Type B pancreatic cell (in vitro differentiated cells): ENCODE measurements at regions not wholly inside any gene's neighbourhood (a gene's known extent, or its start where the extent isn't known, plus 50 kb on each side); places are given as distances from the start of the nearest gene placed in this dataset.

Experiments used
- DNase-seq: peaks from one replicate; pipeline ENCODE4 v3.0.0; 2021; ENCODE audit warnings: mixed read lengths; ENCODE audit not compliant: unreplicated experiment; ENCODE audit errors: extremely low spot score
- H3K27ac Mint-ChIP-seq: 2 replicates; pipeline ENCODE4 v1.8.0; 2021; ENCODE audit warnings: mild to moderate bottlenecking, mixed read lengths
- H3K27me3 Mint-ChIP-seq: 2 replicates; pipeline ENCODE4 v1.8.0; 2021; ENCODE audit warnings: mixed read lengths
- H3K36me3 Mint-ChIP-seq: 2 replicates; pipeline ENCODE4 v1.8.0; 2021; ENCODE audit warnings: mixed read lengths
- H3K4me1 Mint-ChIP-seq: one replicate; pipeline ENCODE4 v1.8.0; 2021; ENCODE audit warnings: mixed read lengths; ENCODE audit not compliant: unreplicated experiment
- H3K4me3 Mint-ChIP-seq: 2 replicates; pipeline ENCODE4 v1.8.0; 2021; ENCODE audit warnings: mild to moderate bottlenecking, mixed read lengths
- H3K9me3 Mint-ChIP-seq: 2 replicates; pipeline ENCODE4 v1.8.0; 2021; ENCODE audit warnings: mixed read lengths
- TF ChIP-seq, protein P1 (sequence below): fragments of 200-600 bp; sonication (generic); conservative IDR thresholded peaks from 2 replicates; pipeline ENCODE4 v1.5.0; 2021; ENCODE audit warnings: antibody characterized with exemption, mild to moderate bottlenecking

DNA sequence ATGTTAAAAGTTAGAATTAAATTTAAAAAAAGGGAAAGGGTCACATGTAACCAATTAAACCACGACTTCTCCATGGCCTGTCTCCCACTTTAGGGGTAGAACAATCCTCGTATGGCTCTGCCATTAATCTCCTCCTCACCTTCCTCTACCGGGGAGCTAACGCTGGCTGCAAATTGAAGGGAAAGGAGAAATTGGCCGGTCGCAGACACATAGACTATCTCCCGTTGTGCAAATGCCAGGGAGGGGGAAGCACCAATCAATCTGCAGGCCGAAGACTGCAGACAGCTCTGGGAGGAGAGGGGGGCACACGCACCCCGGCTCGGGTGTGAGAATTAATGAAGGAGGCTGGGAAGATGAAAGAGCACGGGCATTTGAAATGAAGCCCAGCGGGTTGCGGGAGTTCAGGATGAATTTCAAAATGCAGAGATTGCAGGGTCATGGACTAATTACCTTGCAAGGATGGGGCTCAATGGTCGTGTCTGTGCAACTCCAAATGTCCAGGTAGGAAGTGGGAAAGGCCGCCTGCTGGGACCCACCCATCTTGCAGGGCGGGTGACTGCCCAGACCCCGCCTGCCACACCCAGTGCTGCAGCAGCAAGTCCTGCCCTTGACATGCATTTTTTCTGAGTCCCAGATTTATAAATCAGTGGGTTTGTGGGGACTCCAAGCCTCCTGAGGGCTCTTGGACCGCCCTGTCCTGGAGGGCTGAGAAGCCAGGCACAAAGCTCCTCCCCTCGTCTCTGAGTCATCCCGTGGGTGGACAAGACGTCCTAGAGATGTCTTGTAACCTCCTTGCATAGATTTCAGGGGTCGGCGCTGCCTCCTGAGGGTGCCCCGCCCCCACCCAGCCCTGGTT is 534.2 kb downstream of the TBC1D22A start:
- TF ChIP-seq, protein P1, sequence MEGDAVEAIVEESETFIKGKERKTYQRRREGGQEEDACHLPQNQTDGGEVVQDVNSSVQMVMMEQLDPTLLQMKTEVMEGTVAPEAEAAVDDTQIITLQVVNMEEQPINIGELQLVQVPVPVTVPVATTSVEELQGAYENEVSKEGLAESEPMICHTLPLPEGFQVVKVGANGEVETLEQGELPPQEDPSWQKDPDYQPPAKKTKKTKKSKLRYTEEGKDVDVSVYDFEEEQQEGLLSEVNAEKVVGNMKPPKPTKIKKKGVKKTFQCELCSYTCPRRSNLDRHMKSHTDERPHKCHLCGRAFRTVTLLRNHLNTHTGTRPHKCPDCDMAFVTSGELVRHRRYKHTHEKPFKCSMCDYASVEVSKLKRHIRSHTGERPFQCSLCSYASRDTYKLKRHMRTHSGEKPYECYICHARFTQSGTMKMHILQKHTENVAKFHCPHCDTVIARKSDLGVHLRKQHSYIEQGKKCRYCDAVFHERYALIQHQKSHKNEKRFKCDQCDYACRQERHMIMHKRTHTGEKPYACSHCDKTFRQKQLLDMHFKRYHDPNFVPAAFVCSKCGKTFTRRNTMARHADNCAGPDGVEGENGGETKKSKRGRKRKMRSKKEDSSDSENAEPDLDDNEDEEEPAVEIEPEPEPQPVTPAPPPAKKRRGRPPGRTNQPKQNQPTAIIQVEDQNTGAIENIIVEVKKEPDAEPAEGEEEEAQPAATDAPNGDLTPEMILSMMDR = no peak
- Mint-ChIP-seq H3K4me3 (no peak overlapping the region), H3K27me3 (no peaks in the 10 kb centered on the region), H3K9me3 (peaks cover 8% of the 10 kb centered on the region), H3K36me3 (no peaks in the 10 kb centered on the region), H3K4me1 (no peaks in the 10 kb centered on the region), H3K27ac (no peak overlapping the region)
- DNase-seq = peak; percentile 54

DNA sequence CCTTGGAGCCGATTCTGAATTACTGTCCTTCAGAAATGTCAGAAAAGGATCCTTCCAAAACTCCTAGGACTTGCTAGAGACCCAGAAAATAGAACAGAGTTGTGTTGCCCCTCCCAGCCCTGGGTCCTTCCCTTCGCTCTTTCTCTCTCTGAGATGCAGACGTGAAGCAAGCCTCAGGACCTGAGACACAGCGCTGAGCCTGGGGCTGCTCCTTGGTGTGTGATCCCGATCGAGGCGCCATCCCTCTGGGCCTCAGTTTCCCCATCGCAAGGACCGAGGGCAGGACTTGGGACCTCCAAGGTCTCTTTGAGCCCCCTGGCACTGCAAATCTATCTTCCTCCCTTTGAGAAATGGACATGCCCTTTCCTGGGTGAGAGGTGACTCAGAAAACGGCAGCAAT is 533.5 kb downstream of the TBC1D22A start:
- TF ChIP-seq, protein P1 = no peak
- peak; percentile 44 for DNase-seq
- Mint-ChIP-seq H3K27me3 (no peaks in the 10 kb centered on the region), H3K27ac (no peak overlapping the region), H3K9me3 (peaks cover 8% of the 10 kb centered on the region), H3K36me3 (no peaks in the 10 kb centered on the region), H3K4me3 (no peak overlapping the region), H3K4me1 (no peaks in the 10 kb centered on the region)

DNA sequence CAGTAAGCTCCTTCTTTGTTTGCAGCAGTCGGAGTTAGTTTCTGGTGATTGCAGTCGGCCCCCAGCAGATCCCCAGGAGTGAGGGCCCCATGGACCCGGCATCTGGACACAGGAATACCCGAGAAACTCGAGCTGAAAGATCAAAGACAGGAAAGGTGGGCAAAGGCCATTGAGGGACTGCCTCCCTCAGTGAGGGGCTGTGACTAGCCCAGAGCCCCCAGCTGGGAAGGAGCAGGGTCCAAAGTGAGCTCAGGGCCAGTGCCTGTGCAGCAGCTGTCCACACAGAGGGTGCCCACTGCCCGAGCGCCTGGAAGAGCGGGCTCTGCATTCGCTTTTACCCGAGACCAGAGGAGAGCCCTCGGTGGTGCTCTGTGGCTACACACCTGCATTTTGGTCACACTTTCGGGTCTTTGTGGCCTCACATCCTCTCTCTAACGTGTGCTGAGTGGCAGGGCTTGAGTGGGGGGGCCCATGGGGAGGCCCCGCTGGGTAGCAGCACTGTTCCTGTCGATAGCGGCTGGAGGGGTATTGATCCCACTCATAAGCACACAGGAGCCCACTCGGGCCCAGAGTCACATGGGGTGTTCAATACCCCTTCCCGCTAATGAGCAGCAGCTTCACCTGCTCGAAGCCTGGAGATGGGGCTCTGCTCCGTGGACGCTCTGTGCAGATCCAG is 532.9 kb downstream of the TBC1D22A start:
- H3K27ac Mint-ChIP-seq = no peak overlapping the region
- TF ChIP-seq, protein P1 = no peak
- H3K27me3 Mint-ChIP-seq = no peaks in the 10 kb centered on the region
- peaks cover 8% of the 10 kb centered on the region for H3K9me3 Mint-ChIP-seq
- no peaks in the 10 kb centered on the region for H3K36me3 Mint-ChIP-seq
- DNase-seq = peak; percentile 61
- no peaks in the 10 kb centered on the region for H3K4me1 Mint-ChIP-seq
- no peak overlapping the region for H3K4me3 Mint-ChIP-seq

DNA sequence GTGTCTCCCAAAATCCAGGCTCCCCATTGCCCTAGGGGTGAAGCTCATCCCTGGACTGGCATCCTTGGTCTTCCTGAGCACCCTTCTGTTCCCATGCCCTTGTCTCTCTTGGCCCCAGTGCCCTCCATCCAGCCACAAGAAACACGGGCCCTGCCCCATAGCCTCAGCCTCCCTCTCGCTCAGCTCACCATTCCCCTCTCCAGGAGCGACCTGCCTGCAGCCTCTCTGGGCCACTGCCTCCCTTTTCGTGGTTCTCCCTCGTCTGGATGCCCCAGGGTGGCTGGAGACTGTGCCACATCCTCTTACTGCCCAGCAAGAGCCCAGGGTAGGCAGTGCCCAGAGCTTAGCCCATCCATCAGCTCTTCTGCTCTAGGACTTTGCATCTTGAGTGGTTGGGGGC is 532.1 kb downstream of the TBC1D22A start:
- H3K4me1 Mint-ChIP-seq = no peaks in the 10 kb centered on the region
- H3K4me3 Mint-ChIP-seq = no peak overlapping the region
- H3K9me3 Mint-ChIP-seq = peaks cover 8% of the 10 kb centered on the region
- H3K27ac Mint-ChIP-seq = no peak overlapping the region
- H3K27me3 Mint-ChIP-seq = no peaks in the 10 kb centered on the region
- TF ChIP-seq, protein P1 = no peak
- DNase-seq = no peak
- H3K36me3 Mint-ChIP-seq = no peaks in the 10 kb centered on the region

DNA sequence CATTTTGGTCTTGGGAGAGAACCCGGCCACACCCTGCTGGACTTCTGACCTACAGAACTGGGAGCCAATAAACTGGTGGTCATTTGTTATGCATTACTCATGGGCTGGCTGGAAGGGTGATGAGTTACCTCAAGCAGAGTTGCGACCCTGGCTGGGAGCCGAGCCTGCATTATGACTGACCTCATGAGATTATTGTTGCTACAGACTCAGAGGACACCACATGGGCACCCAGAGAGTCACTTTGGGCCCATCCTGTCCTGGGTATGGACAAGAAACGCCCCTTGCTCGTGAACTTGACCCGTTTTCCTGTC is 531.7 kb downstream of the TBC1D22A start:
- H3K27ac Mint-ChIP-seq = no peak overlapping the region
- no peak for DNase-seq

More for the DNA sequence above, 531.7 kb downstream of the TBC1D22A start:
- H3K36me3 Mint-ChIP-seq = no peaks in the 10 kb centered on the region
- peaks cover 8% of the 10 kb centered on the region for H3K9me3 Mint-ChIP-seq
- no peak overlapping the region for H3K4me3 Mint-ChIP-seq
- H3K27me3 Mint-ChIP-seq = no peaks in the 10 kb centered on the region
- TF ChIP-seq, protein P1 = no peak
- no peaks in the 10 kb centered on the region for H3K4me1 Mint-ChIP-seq
